HG02973 (cell line): ENCODE measurements at regions not wholly inside any gene's neighbourhood (a gene's known extent, or its start where the extent isn't known, plus 50 kb on each side); places are given as distances from the start of the nearest gene placed in this dataset.
A peak's percentile ranks its signal among the peaks of the same experiment; 100 is the strongest.

Experiments used
- ATAC-seq: cut with Tn5 transposase; IDR thresholded peaks from one replicate; pipeline ENCODE4 v1.9.1; 2021; ENCODE audit warnings: moderate library complexity; ENCODE audit not compliant: unreplicated experiment

GRCh38 chr3:152051501-152052404, 178.3 kb downstream of the SUCNR1 start:
- peak; percentile 84 for ATAC-seq

DNA sequence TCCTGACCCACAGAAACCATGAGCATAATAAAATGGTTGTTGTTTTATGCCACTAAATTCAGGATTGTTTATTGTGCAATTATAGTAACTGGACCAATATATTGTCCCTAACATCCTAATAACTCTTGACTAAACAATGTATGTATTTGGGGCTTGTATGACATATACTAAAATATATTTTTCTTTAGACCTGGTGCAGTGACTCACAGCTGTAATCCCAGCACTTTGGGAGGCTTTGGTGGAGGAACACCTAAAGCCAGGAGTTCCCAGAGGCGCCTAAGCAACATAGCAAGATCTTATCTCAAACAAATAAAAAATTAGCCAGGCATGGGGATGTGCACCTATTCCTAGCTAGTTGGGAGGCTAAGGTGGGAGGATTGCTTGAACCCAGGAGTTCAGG, 180.4 kb downstream of the SUCNR1 start:
- ATAC-seq: no peak

DNA sequence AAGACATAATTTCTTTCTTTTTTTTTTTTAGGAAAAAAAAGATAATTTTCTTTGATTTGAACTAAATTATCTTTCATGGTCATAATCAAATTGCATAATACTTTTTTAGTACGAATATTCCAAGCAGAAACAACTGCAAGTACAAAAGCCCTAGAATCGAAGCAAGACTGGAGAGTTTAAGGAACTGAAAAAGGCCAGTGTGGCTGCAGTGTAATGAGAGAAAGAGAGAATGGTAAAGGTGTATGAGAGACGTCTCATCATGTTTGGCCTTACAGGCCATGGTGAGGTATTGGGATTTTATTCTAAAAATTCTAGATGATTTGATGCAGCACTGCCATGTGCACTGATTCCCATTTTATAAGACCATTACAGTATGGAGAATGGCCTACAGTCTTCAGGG, 180.9 kb downstream of the SUCNR1 start:
- no peak for ATAC-seq

- no peak for ATAC-seq
Measured at GRCh38 chr3:152056073-152056472, 182.6 kb downstream of the SUCNR1 start.

- no peak for ATAC-seq
Measured at GRCh38 chr3:152056481-152056880, 183.0 kb downstream of the SUCNR1 start.

GRCh38 chr3:152056987-152057386, 183.5 kb downstream of the SUCNR1 start:
- no peak for ATAC-seq

DNA sequence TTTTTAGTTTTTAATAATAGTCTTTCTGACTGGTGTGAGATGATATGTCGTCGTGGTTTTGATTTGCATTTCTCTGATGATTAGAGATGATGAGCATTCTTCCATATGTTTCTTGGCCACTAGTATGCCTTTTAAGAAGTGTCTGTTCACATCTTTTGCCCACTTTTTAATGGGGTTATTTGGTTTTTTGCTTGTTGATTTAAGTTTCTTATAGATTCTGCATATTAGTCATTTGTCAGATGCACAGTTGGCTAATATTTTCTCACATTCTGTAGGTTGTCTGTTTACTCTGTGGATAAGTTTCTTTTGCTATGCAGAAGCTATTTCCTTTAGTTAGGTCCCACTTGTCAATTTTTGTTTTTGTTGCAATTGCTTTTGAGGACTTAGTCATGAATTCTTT, 185.4 kb downstream of the SUCNR1 start:
- ATAC-seq: no peak

- ATAC-seq: no peak
Measured at GRCh38 chr3:152060701-152061100, 187.3 kb downstream of the SUCNR1 start.

- no peak for ATAC-seq
Measured at GRCh38 chr3:152061296-152061695, 187.9 kb downstream of the SUCNR1 start.

- no peak for ATAC-seq
Measured at GRCh38 chr3:152069871-152070270, 196.4 kb downstream of the SUCNR1 start.

DNA sequence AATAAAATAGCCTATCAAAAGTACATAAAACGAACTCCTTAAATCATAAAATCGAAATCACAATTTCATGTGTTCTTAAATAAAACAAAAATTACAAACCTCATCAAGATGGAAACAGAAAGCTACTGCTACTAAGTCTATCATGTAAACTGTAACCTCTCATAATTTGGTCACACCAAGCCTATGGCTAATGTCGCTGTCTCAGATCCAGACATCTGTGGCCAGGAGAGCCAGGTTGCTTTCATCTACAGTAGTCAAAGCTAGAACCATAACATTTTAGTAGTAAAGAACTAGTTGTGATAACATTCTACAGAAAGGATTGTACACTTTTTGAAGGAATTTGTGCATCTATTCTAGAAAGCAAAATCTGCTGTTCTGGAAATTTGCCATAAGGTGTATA, 197.4 kb upstream of the MBNL1 start:
- ATAC-seq: no peak

- ATAC-seq: no peak
Measured at GRCh38 chr3:152071924-152072323, 196.8 kb upstream of the MBNL1 start.

GRCh38 chr3:152073267-152073666, 195.5 kb upstream of the MBNL1 start:
- no peak for ATAC-seq

DNA sequence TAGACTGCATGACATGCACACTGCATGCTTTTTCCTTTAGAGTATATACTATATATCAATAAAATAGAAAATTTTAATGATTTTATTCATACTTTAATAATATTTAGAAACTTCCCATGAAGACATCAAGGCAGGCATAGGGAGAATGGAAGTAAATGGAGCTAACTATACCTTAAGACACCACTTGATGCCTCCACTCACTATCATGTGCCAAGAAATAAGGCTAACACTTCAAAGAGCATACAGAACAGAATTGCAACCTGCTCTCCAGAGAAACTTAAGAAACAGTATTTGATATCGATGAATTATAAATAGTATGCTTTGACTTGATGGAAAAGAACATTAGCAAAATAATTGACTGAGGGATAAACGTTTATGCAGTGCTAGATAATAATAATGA, 192.6 kb upstream of the MBNL1 start:
- ATAC-seq: no peak

DNA sequence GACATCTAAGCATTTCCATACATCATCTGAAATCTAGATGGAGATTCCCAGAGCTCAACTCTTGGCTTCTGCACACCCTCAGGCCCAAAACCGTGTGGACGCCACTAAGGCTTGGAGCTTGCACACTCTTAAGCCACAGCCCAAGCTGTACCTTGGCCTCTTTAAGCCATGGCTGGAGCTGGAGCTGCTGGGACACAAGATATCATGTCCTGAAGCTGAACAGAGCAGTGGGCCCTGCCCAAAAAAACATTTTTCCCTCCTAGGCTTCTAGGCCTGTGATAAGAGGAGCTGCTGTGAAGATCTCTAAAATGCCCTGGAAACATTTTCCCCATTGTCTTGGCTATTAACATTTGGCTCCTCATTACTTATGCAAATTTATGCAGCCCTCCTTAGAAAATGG, 188.7 kb upstream of the MBNL1 start:
- ATAC-seq: no peak

- ATAC-seq: no peak
Measured at GRCh38 chr3:152083135-152083534, 185.6 kb upstream of the MBNL1 start.

GRCh38 chr3:152084441-152085158, 184.1 kb upstream of the MBNL1 start:
- no peak for ATAC-seq

DNA sequence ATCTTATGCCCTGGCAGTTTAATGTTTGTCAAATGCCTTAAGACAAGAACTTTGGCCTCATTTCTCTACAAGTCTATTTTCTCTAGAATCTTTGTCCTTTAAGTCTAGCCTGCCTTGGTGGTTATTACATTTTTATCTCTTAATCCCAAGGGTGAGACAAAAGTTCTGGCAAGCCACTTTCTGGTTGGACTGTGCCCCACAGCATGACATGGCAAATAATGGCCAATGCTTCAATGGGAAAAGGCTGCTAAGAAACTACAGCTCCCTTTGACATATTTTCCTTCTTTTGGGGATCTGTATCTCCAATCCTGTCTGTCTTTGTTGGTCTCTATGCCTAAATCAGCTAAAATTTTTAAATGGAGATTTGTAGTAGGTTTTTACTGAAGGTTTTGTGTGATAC, 181.6 kb upstream of the MBNL1 start:
- no peak for ATAC-seq

DNA sequence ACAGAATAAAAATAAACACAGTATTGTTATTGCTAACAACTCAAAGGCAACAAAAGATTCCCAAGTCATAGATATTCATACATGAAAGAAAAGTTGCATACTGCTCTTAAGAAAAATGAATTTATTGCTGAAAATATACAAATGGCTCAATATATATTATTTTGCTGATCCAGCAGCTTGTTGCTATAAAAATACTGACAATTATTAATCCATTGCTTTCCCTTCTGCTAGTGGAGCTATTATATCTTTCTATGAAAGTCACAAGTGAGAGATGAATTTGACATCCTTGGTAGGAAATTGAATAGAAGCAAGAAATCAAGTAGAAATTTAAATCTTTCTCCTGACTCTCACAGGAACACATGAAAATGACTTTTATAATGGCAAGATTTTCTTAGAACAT, 179.2 kb upstream of the MBNL1 start:
- ATAC-seq: no peak

DNA sequence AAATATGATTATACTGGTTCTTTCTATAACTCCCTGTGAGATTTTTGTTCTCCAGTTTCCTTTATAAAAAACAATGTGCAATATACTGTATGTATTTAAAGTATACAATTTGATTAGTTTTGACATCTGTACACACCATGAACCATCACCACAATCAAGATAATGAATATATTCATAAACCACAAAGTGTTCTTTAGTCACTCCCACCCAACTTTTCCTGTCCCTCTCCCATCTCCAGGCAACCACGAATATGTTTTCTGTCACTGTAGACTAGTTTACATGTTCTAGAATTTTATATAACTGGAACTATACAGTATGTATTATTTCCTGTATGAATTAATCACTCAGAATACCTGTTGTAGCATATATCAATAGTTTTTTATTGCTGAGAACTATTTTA, 177.0 kb upstream of the MBNL1 start:
- ATAC-seq: no peak

DNA sequence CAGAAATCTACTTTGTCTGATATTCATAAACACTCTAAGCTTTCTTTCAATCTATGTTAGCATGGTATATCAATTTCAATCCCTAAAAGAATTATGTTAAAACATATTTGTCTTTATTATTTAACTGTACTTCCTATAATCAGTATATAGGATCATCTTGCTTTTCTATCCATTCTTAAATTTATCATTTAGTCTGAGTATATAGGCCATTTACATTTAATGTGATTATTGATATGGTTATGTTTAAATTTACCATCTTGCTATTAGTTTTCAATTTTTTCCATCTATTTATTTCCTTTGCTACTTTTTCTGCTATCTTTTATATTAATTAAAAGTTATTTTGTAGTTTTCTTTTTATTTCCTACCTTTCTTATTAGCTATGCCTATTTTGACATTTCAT, 174.8 kb upstream of the MBNL1 start:
- no peak for ATAC-seq

GRCh38 chr3:152094406-152094805, 174.3 kb upstream of the MBNL1 start:
- ATAC-seq: no peak
